Thoracic aorta (tissue), 2 donors: ENCODE measurements at regions not wholly inside any gene's neighbourhood (a gene's known extent, or its start where the extent isn't known, plus 50 kb on each side); places are given as distances from the start of the nearest gene placed in this dataset.

Experiments used
- ATAC-seq: fragments of 150-250 bp; one replicate; pipeline ENCODE4 v1.8.0; 2017; ENCODE audit warnings: low read depth; ENCODE audit not compliant: insufficient number of reproducible peaks, low FRiP score
- DNase-seq: peaks from one replicate; pipeline ENCODE4 v3.0.0-alpha.2; 2020; ENCODE audit warnings: low spot score
- H3K27ac ChIP-seq, 2 donors: fragments of 200-600 bp; sonication (generic); 1 replicate in 1 of 2; 2 replicates in 1 of 2; pipeline ENCODE4 v1.5.1; 2016; ENCODE audit warnings: mild to moderate bottlenecking in 2 of 2, moderate library complexity in 2 of 2
- H3K27me3 ChIP-seq: fragments of 200-600 bp; sonication (generic); replicated peaks from 2 replicates; pipeline ENCODE4 v1.6.0; 2016; ENCODE audit warnings: mild to moderate bottlenecking; ENCODE audit not compliant: insufficient read depth
- H3K36me3 ChIP-seq: fragments of 200-600 bp; sonication (generic); one replicate; pipeline ENCODE4 v1.5.1; 2016
- H3K4me1 ChIP-seq, 2 donors: fragments of 200-600 bp; sonication (generic); 1 replicate in 1 of 2; 2 replicates in 1 of 2; pipeline versions ENCODE4 v1.5.1 to v1.6.0; 2016; ENCODE audit warnings: low read depth in 2 of 2, mild to moderate bottlenecking in 1 of 2; ENCODE audit not compliant: control insufficient read depth in 1 of 2
- H3K4me3 ChIP-seq: fragments of 200-600 bp; sonication (generic); 2 replicates; pipeline ENCODE4 v1.5.1; 2016; ENCODE audit warnings: mild to moderate bottlenecking
- H3K9me3 ChIP-seq: fragments of 200-600 bp; sonication (generic); 2 replicates; pipeline ENCODE4 v1.5.1; 2016
- TF ChIP-seq, protein P1 (sequence below): fragments of 200-600 bp; sonication (generic); IDR thresholded peaks from one replicate; pipeline ENCODE4 v1.5.1; 2019; ENCODE audit warnings: antibody characterized with exemption

DNA sequence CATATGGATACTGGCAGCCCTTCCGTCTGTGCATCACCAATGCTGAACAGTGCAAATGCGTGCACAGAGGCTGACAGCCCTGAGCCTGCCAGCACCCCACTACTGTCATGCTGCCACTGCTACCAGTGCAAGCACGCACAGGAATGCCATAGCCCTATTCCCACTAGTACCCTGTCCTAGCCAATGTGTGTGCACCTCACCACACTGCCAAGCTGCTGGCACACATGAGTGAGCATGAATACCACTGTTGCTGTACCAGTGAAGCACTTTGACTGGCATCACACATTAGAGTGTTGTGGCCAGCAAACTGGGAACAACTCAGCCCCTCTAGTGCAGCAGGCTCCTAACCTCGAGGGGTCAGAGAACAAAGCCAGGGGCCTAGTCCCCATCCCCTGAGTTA is 102.9 kb upstream of the PCDH10 start:
- ATAC-seq, result no peak
- no peak for DNase-seq
- H3K27me3 ChIP-seq, result no peaks in the 10 kb centered on the region
- no peaks in the 10 kb centered on the region for H3K36me3 ChIP-seq
- TF ChIP-seq, protein P1, sequence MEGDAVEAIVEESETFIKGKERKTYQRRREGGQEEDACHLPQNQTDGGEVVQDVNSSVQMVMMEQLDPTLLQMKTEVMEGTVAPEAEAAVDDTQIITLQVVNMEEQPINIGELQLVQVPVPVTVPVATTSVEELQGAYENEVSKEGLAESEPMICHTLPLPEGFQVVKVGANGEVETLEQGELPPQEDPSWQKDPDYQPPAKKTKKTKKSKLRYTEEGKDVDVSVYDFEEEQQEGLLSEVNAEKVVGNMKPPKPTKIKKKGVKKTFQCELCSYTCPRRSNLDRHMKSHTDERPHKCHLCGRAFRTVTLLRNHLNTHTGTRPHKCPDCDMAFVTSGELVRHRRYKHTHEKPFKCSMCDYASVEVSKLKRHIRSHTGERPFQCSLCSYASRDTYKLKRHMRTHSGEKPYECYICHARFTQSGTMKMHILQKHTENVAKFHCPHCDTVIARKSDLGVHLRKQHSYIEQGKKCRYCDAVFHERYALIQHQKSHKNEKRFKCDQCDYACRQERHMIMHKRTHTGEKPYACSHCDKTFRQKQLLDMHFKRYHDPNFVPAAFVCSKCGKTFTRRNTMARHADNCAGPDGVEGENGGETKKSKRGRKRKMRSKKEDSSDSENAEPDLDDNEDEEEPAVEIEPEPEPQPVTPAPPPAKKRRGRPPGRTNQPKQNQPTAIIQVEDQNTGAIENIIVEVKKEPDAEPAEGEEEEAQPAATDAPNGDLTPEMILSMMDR, result no peak
- no peaks in the 10 kb centered on the region for H3K9me3 ChIP-seq
- no peak overlapping the region for H3K27ac ChIP-seq
- H3K4me1 ChIP-seq, result no peaks in the 10 kb centered on the region
- H3K4me3 ChIP-seq, result no peak overlapping the region

DNA sequence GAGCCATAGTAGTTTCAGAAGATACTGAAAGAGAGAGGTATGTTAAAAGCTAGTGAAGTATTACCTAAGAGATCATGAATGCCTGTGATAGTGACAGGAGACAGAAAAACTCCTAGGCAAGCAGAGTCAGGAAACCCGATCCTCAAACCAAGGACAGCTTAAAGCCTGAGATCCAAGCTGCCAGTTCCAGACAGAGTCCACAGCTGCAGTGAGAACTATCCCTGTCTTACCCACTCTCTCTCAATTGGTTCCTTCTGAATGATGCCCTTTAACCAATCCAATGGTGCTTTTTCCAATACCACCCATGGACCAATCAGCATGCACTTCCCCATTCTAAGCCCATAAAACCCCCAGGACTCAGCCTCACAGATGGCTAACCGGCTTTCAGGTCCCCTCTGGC is 90.4 kb upstream of the PCDH10 start:
- Histone ChIP-seq H3K4me1 (no peaks in the 10 kb centered on the region), H3K4me3 (no peak overlapping the region), H3K27me3 (no peaks in the 10 kb centered on the region), H3K36me3 (no peaks in the 10 kb centered on the region), H3K9me3 (no peaks in the 10 kb centered on the region), H3K27ac (no peak overlapping the region)
- DNase-seq (no peak), ATAC-seq (no peak)
- TF ChIP-seq, protein P1, result no peak

DNA sequence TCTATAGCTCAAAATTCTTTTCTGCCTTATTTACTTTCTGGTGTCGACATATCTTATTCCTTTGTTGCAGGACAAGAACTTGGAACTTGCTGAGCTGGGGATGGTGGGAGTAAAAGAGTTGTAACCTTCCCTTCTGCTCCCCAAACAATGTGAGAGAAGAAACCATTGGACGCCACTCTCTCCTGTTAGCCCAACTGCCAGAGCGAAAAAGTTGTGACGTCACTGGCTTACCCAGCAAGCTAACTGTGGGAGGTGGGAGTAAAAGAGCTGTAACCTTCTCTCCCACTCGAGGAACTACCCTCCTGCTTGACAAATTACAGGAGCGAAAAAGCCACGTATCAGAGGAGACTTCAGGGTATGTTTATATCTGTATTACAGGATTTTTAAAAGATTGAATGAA is 90.0 kb upstream of the PCDH10 start:
- Histone ChIP-seq H3K36me3 (no peaks in the 10 kb centered on the region), H3K4me1 (no peaks in the 10 kb centered on the region), H3K27me3 (no peaks in the 10 kb centered on the region), H3K27ac (no peak overlapping the region), H3K4me3 (no peak overlapping the region), H3K9me3 (no peaks in the 10 kb centered on the region)
- TF ChIP-seq, protein P1, result no peak
- DNase-seq (no peak), ATAC-seq (no peak)

GRCh38 chr4:133062851-133063250 is 86.2 kb upstream of the PCDH10 start:
- no peak overlapping the region for H3K4me3 ChIP-seq
- ATAC-seq, result no peak
- H3K27ac ChIP-seq, result no peak overlapping the region
- no peaks in the 10 kb centered on the region for H3K36me3 ChIP-seq
- no peak for DNase-seq
- H3K27me3 ChIP-seq, result no peaks in the 10 kb centered on the region
- TF ChIP-seq, protein P1, result no peak
- H3K4me1 ChIP-seq, result no peaks in the 10 kb centered on the region
- H3K9me3 ChIP-seq, result no peaks in the 10 kb centered on the region

GRCh38 chr4:133068083-133068482 is 81.0 kb upstream of the PCDH10 start:
- ATAC-seq, result no peak

More at GRCh38 chr4:133068083-133068482, 81.0 kb upstream of the PCDH10 start:
- H3K4me1 ChIP-seq, result no peaks in the 10 kb centered on the region
- no peak for DNase-seq
- H3K4me3 ChIP-seq, result no peak overlapping the region
- TF ChIP-seq, protein P1, result no peak
- H3K27ac ChIP-seq, result no peak overlapping the region
- peaks cover 13% of the 10 kb centered on the region for H3K9me3 ChIP-seq
- H3K27me3 ChIP-seq, result no peaks in the 10 kb centered on the region
- no peaks in the 10 kb centered on the region for H3K36me3 ChIP-seq
